Nephron progenitor cell (in vitro differentiated cells): ENCODE measurements at regions not wholly inside any gene's neighbourhood (a gene's known extent, or its start where the extent isn't known, plus 50 kb on each side); places are given as distances from the start of the nearest gene placed in this dataset.

ENCODE experiments used
- DNase-seq: peaks from one replicate; pipeline ENCODE4 v3.0.0; 2021
- H3K27ac Mint-ChIP-seq: 2 replicates; pipeline ENCODE4 v1.8.0; 2021; ENCODE audit warnings: mild to moderate bottlenecking, moderate library complexity, mixed read lengths
- H3K27me3 Mint-ChIP-seq: 2 replicates; pipeline ENCODE4 v1.8.0; 2021; ENCODE audit warnings: mild to moderate bottlenecking, low read depth, mixed read lengths; ENCODE audit not compliant: poor library complexity
- H3K36me3 Mint-ChIP-seq: 2 replicates; pipeline ENCODE4 v1.8.0; 2021; ENCODE audit warnings: low read depth, mixed read lengths
- H3K4me1 Mint-ChIP-seq: 2 replicates; pipeline ENCODE4 v1.8.0; 2021; ENCODE audit warnings: mixed read lengths
- H3K4me3 Mint-ChIP-seq: 2 replicates; pipeline ENCODE4 v1.8.0; 2021; ENCODE audit warnings: mild to moderate bottlenecking, moderate library complexity, mixed read lengths
- H3K9me3 Mint-ChIP-seq: 2 replicates; pipeline ENCODE4 v1.8.0; 2021; ENCODE audit warnings: mild to moderate bottlenecking, moderate library complexity, mixed read lengths
- CTCF ChIP-seq: fragments of 200-600 bp; sonication (generic); IDR thresholded peaks from 2 replicates; pipeline ENCODE4 v1.5.0; 2021; ENCODE audit warnings: antibody characterized with exemption

DNA sequence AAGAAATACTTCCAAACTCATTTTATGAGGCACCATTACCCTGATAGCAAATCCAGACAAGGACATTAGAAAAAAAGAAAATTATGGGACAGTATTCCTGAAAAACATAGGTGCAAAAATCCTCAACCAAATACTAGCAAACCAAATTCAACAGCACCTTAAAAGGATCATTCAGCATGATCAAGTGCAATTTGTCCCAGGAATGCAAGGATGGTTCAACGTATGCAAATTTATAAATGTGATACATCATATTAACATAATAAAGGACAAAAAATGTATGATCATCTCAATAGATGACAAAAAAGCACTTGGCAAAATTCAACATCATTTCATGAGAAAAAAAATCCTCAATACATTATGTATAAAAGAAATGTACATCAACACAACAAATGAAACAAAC, 162.9 kb downstream of the DUSP6 start:
- peaks cover 12% of the 10 kb centered on the region for H3K36me3 Mint-ChIP-seq
- H3K27me3 Mint-ChIP-seq: no peaks in the 10 kb centered on the region
- no peak for TF ChIP-seq CTCF
- H3K9me3 Mint-ChIP-seq: peaks cover 33% of the 10 kb centered on the region
- no peak for DNase-seq
- no peak overlapping the region for H3K4me3 Mint-ChIP-seq
- no peaks in the 10 kb centered on the region for H3K4me1 Mint-ChIP-seq
- no peak overlapping the region for H3K27ac Mint-ChIP-seq

DNA sequence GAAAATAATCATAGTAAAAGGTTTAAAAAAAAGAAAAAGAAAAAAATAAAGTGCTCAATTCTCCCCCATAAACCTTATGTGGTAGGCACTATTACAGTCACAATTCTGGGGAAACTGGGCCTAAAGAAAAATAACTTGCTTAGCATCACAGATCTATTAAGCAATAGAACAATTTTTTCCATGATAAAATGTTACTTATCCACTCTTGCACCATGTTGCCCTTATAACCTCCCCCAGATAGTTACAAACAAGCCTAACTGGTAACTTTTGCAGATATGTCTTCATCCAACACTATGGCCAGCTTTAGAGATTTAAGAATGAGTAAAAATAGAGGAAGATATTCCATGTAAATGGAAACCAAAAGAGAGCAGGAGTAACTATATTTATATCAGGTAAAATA, 164.8 kb downstream of the DUSP6 start:
- no peak overlapping the region for H3K27ac Mint-ChIP-seq
- peaks cover 12% of the 10 kb centered on the region for H3K36me3 Mint-ChIP-seq
- H3K4me1 Mint-ChIP-seq: no peaks in the 10 kb centered on the region
- H3K4me3 Mint-ChIP-seq: no peak overlapping the region
- DNase-seq: no peak
- peaks cover 33% of the 10 kb centered on the region for H3K9me3 Mint-ChIP-seq
- peaks cover 2% of the 10 kb centered on the region for H3K27me3 Mint-ChIP-seq
- TF ChIP-seq CTCF: no peak

- H3K9me3 Mint-ChIP-seq: peaks cover 29% of the 10 kb centered on the region
- peaks cover 12% of the 10 kb centered on the region for H3K36me3 Mint-ChIP-seq
- no peak for DNase-seq
- TF ChIP-seq CTCF: no peak
- peaks cover 2% of the 10 kb centered on the region for H3K27me3 Mint-ChIP-seq
- no peaks in the 10 kb centered on the region for H3K4me1 Mint-ChIP-seq
- H3K27ac Mint-ChIP-seq: no peak overlapping the region
- no peak overlapping the region for H3K4me3 Mint-ChIP-seq
Observed at GRCh38 chr12:89185889-89186288, 166.4 kb downstream of the DUSP6 start.

DNA sequence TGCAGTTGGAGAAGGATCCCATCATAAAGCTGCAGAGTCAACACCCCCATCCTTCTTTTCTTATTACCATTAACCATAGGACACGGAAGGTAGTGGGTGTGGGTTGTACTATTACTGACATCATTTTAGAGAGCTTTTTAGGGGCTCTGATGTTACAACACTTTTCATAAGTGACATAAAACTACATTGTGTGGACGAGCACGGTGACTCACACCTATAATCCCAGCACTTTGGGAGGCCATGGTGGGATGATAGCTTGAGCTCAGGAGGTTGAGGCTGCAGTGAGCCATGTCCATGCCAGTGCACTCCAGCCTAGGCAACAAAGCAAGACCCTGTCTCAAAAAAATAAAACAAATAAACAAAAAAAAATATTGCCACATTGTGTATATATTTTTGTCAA, 167.1 kb downstream of the DUSP6 start:
- no peaks in the 10 kb centered on the region for H3K4me1 Mint-ChIP-seq
- peaks cover 12% of the 10 kb centered on the region for H3K36me3 Mint-ChIP-seq
- peaks cover 2% of the 10 kb centered on the region for H3K27me3 Mint-ChIP-seq
- TF ChIP-seq CTCF: no peak
- H3K9me3 Mint-ChIP-seq: peaks cover 24% of the 10 kb centered on the region
- H3K4me3 Mint-ChIP-seq: no peak overlapping the region
- no peak overlapping the region for H3K27ac Mint-ChIP-seq
- DNase-seq: no peak

DNA sequence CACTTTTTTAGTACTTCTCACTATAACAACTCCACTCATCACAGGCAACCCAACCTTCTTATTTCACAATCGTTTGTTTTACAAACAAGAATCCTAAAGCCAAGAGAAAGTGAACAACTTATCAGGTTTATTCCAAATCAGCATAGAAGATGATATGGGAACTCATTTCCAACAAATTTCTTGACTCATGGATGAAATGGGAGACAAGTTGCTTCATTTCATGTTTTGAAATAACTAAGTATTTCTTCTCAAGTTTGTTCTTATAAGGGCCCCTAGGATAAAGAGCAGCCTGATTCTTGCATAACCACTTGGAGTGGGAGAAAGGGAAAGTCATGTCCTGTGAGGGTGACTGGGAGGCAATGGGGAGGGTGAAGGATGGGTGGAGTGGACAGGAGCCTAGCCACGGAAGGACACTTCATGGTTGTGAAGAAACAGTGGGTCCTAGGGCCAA, 168.3 kb downstream of the DUSP6 start:
- no peak for DNase-seq
- H3K4me1 Mint-ChIP-seq: no peaks in the 10 kb centered on the region
- TF ChIP-seq CTCF: no peak
- peaks cover 2% of the 10 kb centered on the region for H3K27me3 Mint-ChIP-seq
- H3K9me3 Mint-ChIP-seq: peaks cover 13% of the 10 kb centered on the region
- no peak overlapping the region for H3K4me3 Mint-ChIP-seq
- H3K27ac Mint-ChIP-seq: no peak overlapping the region
- H3K36me3 Mint-ChIP-seq: peaks cover 7% of the 10 kb centered on the region

- H3K9me3 Mint-ChIP-seq: no peaks in the 10 kb centered on the region
- H3K27me3 Mint-ChIP-seq: peaks cover 2% of the 10 kb centered on the region
- H3K4me1 Mint-ChIP-seq: no peaks in the 10 kb centered on the region
- H3K27ac Mint-ChIP-seq: no peak overlapping the region
- DNase-seq: no peak
- H3K36me3 Mint-ChIP-seq: no peaks in the 10 kb centered on the region
- TF ChIP-seq CTCF: no peak
- H3K4me3 Mint-ChIP-seq: no peak overlapping the region
Observed at GRCh38 chr12:89181271-89181920, 170.9 kb downstream of the DUSP6 start.
